ENCODE measurements at regions not wholly inside any gene's neighbourhood (a gene's known extent, or its start where the extent isn't known, plus 50 kb on each side); places are given as distances from the start of the nearest gene placed in this dataset.
"Not testable (repeated sequence)": the region's sequence is repeated elsewhere in the genome, so short reads cannot be mapped to it uniquely, and the experiment has no call there.

DNA sequence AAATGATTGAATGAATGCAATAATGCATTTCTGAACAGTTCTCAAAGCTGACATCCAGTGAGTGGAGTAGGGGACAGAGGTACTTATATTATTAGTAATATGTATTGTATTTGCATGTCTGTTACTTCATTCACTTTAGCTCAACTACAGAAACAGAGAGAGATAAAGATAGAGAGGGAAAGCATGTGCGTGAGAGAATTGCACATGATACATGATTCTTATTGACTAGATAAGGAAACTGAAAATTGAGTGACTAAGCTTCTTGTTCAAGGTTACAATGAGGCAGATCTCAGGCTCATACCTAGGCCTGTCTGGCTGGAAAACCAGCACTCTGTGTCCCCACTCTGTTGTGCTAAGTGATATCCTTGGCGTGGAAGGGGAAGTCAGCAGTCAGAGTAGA, 337.7 kb upstream of the KLF4 start:
- Histone ChIP-seq H4K20me1 (ENCODE audit: control insufficient read depth, extremely low read depth, insufficient read depth, low read length) (no peaks in the 10 kb centered on the region), H3K27me3 (ENCODE audit: control insufficient read depth, extremely low read depth, insufficient read depth, low read length) (no peaks in the 10 kb centered on the region), H3K79me2 (ENCODE audit: control insufficient read depth, insufficient read depth, low read length) (no peaks in the 10 kb centered on the region), H3K9me1 (ENCODE audit: control insufficient read depth, extremely low read depth, insufficient read depth, low read length) (no peaks in the 10 kb centered on the region), H3K4me1 (ENCODE audit: control insufficient read depth, extremely low read depth, insufficient read depth, low read length) (no peaks in the 10 kb centered on the region), H3K36me3 (ENCODE audit: control insufficient read depth in 2 of 2, extremely low read depth in 1 of 2, insufficient read depth in 2 of 2, low read length in 2 of 2) (no peaks in the 10 kb centered on the region), H3K4me2 (ENCODE audit: control insufficient read depth, extremely low read depth, insufficient read depth, low read depth, low read length) (no peak overlapping the region), H2AFZ (ENCODE audit: control insufficient read depth, low read length) (no peak overlapping the region), H3K4me3 (ENCODE audit: control insufficient read depth in 2 of 3, extremely low read depth in 1 of 3, insufficient read depth in 2 of 3, low read depth in 1 of 3, low read length in 3 of 3) (no peak overlapping the region), H3K9me3 (ENCODE audit: control insufficient read depth, low read depth, low read length) (no peaks in the 10 kb centered on the region), H3K27ac (ENCODE audit: control insufficient read depth, insufficient read depth, low read length) (no peak overlapping the region), H3K9ac (ENCODE audit: control insufficient read depth, extremely low read depth, insufficient read depth, low read length) (no peak overlapping the region)
- TF ChIP-seq EZH2 (IDR thresholded peaks at IDR 0.05; ENCODE audit: low read length) = no peak
- TF ChIP-seq, protein P1, sequence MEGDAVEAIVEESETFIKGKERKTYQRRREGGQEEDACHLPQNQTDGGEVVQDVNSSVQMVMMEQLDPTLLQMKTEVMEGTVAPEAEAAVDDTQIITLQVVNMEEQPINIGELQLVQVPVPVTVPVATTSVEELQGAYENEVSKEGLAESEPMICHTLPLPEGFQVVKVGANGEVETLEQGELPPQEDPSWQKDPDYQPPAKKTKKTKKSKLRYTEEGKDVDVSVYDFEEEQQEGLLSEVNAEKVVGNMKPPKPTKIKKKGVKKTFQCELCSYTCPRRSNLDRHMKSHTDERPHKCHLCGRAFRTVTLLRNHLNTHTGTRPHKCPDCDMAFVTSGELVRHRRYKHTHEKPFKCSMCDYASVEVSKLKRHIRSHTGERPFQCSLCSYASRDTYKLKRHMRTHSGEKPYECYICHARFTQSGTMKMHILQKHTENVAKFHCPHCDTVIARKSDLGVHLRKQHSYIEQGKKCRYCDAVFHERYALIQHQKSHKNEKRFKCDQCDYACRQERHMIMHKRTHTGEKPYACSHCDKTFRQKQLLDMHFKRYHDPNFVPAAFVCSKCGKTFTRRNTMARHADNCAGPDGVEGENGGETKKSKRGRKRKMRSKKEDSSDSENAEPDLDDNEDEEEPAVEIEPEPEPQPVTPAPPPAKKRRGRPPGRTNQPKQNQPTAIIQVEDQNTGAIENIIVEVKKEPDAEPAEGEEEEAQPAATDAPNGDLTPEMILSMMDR (optimal IDR thresholded peaks at IDR 0.05 in 1 of 3, IDR thresholded peaks at IDR 0.05 in 1 of 3, conservative IDR thresholded peaks at IDR 0.05 in 1 of 3; ENCODE audit: extremely low read depth in 1 of 3, insufficient read depth in 2 of 3, low read length in 3 of 3) = no peak
- FAIRE-seq = no peak
- dilution Hi-C loops (cut with MboI; ENCODE audit: extremely low pct_ligation_motif_present, low sequenced_read_pairs) = no loop called here
- DNase-seq (ENCODE audit: low read depth, low spot score) = no peak

DNA sequence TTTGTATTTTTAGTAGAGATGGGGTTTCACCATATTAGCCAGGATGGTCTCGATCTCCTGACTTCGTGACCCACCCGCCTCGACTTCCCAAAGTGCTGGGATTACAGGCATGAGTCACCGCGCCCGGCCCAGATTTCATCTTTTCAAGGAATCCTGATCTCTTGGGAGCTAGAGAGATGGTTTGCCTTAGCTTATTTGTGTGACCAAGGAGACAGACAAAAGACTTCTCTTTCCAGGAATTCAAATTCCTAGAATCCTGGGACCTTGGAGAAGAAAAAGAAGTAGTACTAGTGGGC, 337.1 kb upstream of the KLF4 start:
- H4K20me1 ChIP-seq (ENCODE audit: control insufficient read depth, extremely low read depth, insufficient read depth, low read length); H3K9me3 ChIP-seq (ENCODE audit: control insufficient read depth, low read depth, low read length); DNase-seq (ENCODE audit: low read depth, low spot score); H3K9ac ChIP-seq (ENCODE audit: control insufficient read depth, extremely low read depth, insufficient read depth, low read length); H3K27me3 ChIP-seq (ENCODE audit: control insufficient read depth, extremely low read depth, insufficient read depth, low read length); H3K27ac ChIP-seq (ENCODE audit: control insufficient read depth, insufficient read depth, low read length); FAIRE-seq; dilution Hi-C loops (cut with MboI; ENCODE audit: extremely low pct_ligation_motif_present, low sequenced_read_pairs); H3K36me3 ChIP-seq (ENCODE audit: control insufficient read depth in 2 of 2, extremely low read depth in 1 of 2, insufficient read depth in 2 of 2, low read length in 2 of 2); H3K4me2 ChIP-seq (ENCODE audit: control insufficient read depth, extremely low read depth, insufficient read depth, low read depth, low read length); H3K9me1 ChIP-seq (ENCODE audit: control insufficient read depth, extremely low read depth, insufficient read depth, low read length); H3K4me3 ChIP-seq (ENCODE audit: control insufficient read depth in 2 of 3, extremely low read depth in 1 of 3, insufficient read depth in 2 of 3, low read depth in 1 of 3, low read length in 3 of 3); H3K79me2 ChIP-seq (ENCODE audit: control insufficient read depth, insufficient read depth, low read length); H3K4me1 ChIP-seq (ENCODE audit: control insufficient read depth, extremely low read depth, insufficient read depth, low read length); H2AFZ ChIP-seq (ENCODE audit: control insufficient read depth, low read length): not testable (repeated sequence)

DNA sequence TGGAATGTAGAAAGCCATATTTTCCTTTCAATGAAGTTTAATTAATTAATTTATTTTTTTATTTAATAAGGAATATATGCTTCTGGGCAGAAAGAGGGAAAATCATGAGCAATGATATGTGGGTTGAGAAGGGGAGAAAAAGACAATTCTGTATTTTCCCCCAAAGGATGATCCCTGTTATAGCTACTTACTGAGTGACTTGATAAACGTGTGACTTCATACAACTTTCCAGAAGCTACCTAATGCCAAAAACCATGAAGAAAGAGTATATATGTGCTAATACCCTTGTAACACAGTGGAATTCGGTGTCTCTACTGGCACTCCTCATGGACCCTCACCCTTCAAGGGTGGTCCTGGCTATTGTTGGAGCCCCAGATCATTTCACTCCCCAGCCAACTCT, 335.0 kb upstream of the KLF4 start:
- Histone ChIP-seq H3K27ac (ENCODE audit: control insufficient read depth, insufficient read depth, low read length) (no peak overlapping the region), H3K4me1 (ENCODE audit: control insufficient read depth, extremely low read depth, insufficient read depth, low read length) (no peaks in the 10 kb centered on the region), H3K9ac (ENCODE audit: control insufficient read depth, extremely low read depth, insufficient read depth, low read length) (no peak overlapping the region), H3K9me3 (ENCODE audit: control insufficient read depth, low read depth, low read length) (no peaks in the 10 kb centered on the region), H3K9me1 (ENCODE audit: control insufficient read depth, extremely low read depth, insufficient read depth, low read length) (no peaks in the 10 kb centered on the region), H4K20me1 (ENCODE audit: control insufficient read depth, extremely low read depth, insufficient read depth, low read length) (no peaks in the 10 kb centered on the region), H3K4me2 (ENCODE audit: control insufficient read depth, extremely low read depth, insufficient read depth, low read depth, low read length) (no peak overlapping the region), H2AFZ (ENCODE audit: control insufficient read depth, low read length) (no peak overlapping the region), H3K36me3 (ENCODE audit: control insufficient read depth in 2 of 2, extremely low read depth in 1 of 2, insufficient read depth in 2 of 2, low read length in 2 of 2) (no peaks in the 10 kb centered on the region), H3K27me3 (ENCODE audit: control insufficient read depth, extremely low read depth, insufficient read depth, low read length) (no peaks in the 10 kb centered on the region), H3K79me2 (ENCODE audit: control insufficient read depth, insufficient read depth, low read length) (no peaks in the 10 kb centered on the region), H3K4me3 (ENCODE audit: control insufficient read depth in 2 of 3, extremely low read depth in 1 of 3, insufficient read depth in 2 of 3, low read depth in 1 of 3, low read length in 3 of 3) (no peak overlapping the region)
- no peak for FAIRE-seq
- dilution Hi-C loops (cut with MboI; ENCODE audit: extremely low pct_ligation_motif_present, low sequenced_read_pairs) = no loop called here
- no peak for TF ChIP-seq EZH2 (IDR thresholded peaks at IDR 0.05; ENCODE audit: low read length)
- TF ChIP-seq, protein P1 (optimal IDR thresholded peaks at IDR 0.05 in 1 of 3, IDR thresholded peaks at IDR 0.05 in 1 of 3, conservative IDR thresholded peaks at IDR 0.05 in 1 of 3; ENCODE audit: extremely low read depth in 1 of 3, insufficient read depth in 2 of 3, low read length in 3 of 3) = no peak
- DNase-seq (ENCODE audit: low read depth, low spot score) = no peak

Measured in keratinocyte (primary cell).